GM23338 (cell line): ENCODE measurements at regions not wholly inside any gene's neighbourhood (a gene's known extent, or its start where the extent isn't known, plus 50 kb on each side); places are given as distances from the start of the nearest gene placed in this dataset.

Source experiments
- CTCF ChIP-seq, 2 experiments: fragments of 200-600 bp in 1 of 2; sonication (generic) in 1 of 2; conservative IDR thresholded peaks; 2 replicates each; pipeline versions ENCODE4 v1.5.1 to v1.6.1; 2016 to 2017; ENCODE audit warnings: antibody characterized with exemption in 2 of 2, low read depth in 2 of 2, mild to moderate bottlenecking in 2 of 2, moderate library complexity in 1 of 2
- EZH2 ChIP-seq: fragments of 200-600 bp; sonication (generic); IDR thresholded peaks from one replicate; pipeline ENCODE4 v1.8.0; 2017; ENCODE audit warnings: antibody characterized with exemption, mild to moderate bottlenecking, low read depth; ENCODE audit not compliant: unreplicated experiment
- EZH2phosphoT487 ChIP-seq: fragments of 200-600 bp; sonication (generic); IDR thresholded peaks from one replicate; pipeline ENCODE4 v1.8.1; 2018; ENCODE audit warnings: antibody characterized with exemption; ENCODE audit not compliant: unreplicated experiment
- NANOG ChIP-seq: IDR thresholded peaks from 2 replicates; pipeline ENCODE4 v1.6.1; 2016; ENCODE audit warnings: antibody characterized with exemption, borderline replicate concordance
- POLR2AphosphoS5 ChIP-seq: IDR thresholded peaks from 2 replicates; pipeline ENCODE4 v1.6.1; 2016; ENCODE audit warnings: antibody characterized with exemption, low read depth
- REST ChIP-seq: IDR thresholded peaks from one replicate; pipeline ENCODE4 v1.6.1; 2018; ENCODE audit warnings: antibody characterized with exemption; ENCODE audit not compliant: unreplicated experiment
- ZNF114 ChIP-seq: fragments of 250-450 bp; sonication (Bioruptor Pico); IDR thresholded peaks from 2 replicates; pipeline ENCODE4 v1.5.0; 2020; ENCODE audit warnings: mild to moderate bottlenecking, moderate library complexity

GRCh38 chr3:178302966-178303930 lies 233.0 kb upstream of the KCNMB2 start:
- TF ChIP-seq EZH2phosphoT487: no peak
- TF ChIP-seq POLR2AphosphoS5: no peak
- no peak for TF ChIP-seq EZH2
- no peak for TF ChIP-seq CTCF (conservative IDR thresholded peaks at IDR 0.05; ENCODE audit: low read depth in 2 of 2)
- TF ChIP-seq ZNF114 (CRISPR knock-in tag): no peak
- no peak for TF ChIP-seq NANOG
- no peak for TF ChIP-seq REST
